ENCODE measurements at regions not wholly inside any gene's neighbourhood (a gene's known extent, or its start where the extent isn't known, plus 50 kb on each side); places are given as distances from the start of the nearest gene placed in this dataset.

- no peaks in the 10 kb centered on the region for H3K4me1 ChIP-seq (ENCODE audit: control insufficient read depth, insufficient read depth, low read length)
- no peaks in the 10 kb centered on the region for H3K27me3 ChIP-seq (ENCODE audit: control insufficient read depth, insufficient read depth, low read length)
- H3K4me3 ChIP-seq (ENCODE audit: low read length): no peak overlapping the region
- no peak overlapping the region for H3K27ac ChIP-seq (ENCODE audit: low read depth, low read length)
- H3K9ac ChIP-seq (ENCODE audit: low read length): no peak overlapping the region
- no peaks in the 10 kb centered on the region for H3K36me3 ChIP-seq (ENCODE audit: control insufficient read depth, insufficient read depth, low read length)
These were observed 137.7 kb upstream of the HDAC4 start for GRCh38 chr2:239538357-239539052.

- Histone ChIP-seq H3K36me3 (ENCODE audit: control insufficient read depth, insufficient read depth, low read length) (no peaks in the 10 kb centered on the region), H3K27me3 (ENCODE audit: control insufficient read depth, insufficient read depth, low read length) (no peaks in the 10 kb centered on the region)
These were observed 137.0 kb upstream of the HDAC4 start for GRCh38 chr2:239537633-239538356.

GRCh38 chr2:239536186-239536585 is 135.4 kb upstream of the HDAC4 start:
- H3K27ac ChIP-seq (ENCODE audit: low read depth, low read length): no peak overlapping the region
- H3K27me3 ChIP-seq (ENCODE audit: control insufficient read depth, insufficient read depth, low read length): no peaks in the 10 kb centered on the region

More at GRCh38 chr2:239537633-239538356, 137.0 kb upstream of the HDAC4 start:
- no peak overlapping the region for H3K9ac ChIP-seq (ENCODE audit: low read length)
- no peak overlapping the region for H3K27ac ChIP-seq (ENCODE audit: low read depth, low read length)
- H3K4me3 ChIP-seq (ENCODE audit: low read length): no peak overlapping the region
- no peaks in the 10 kb centered on the region for H3K4me1 ChIP-seq (ENCODE audit: control insufficient read depth, insufficient read depth, low read length)

GRCh38 chr2:239535413-239536144 is 134.8 kb upstream of the HDAC4 start:
- Histone ChIP-seq H3K36me3 (ENCODE audit: control insufficient read depth, insufficient read depth, low read length) (no peaks in the 10 kb centered on the region), H3K27me3 (ENCODE audit: control insufficient read depth, insufficient read depth, low read length) (no peaks in the 10 kb centered on the region), H3K4me1 (ENCODE audit: control insufficient read depth, insufficient read depth, low read length) (no peaks in the 10 kb centered on the region), H3K9ac (ENCODE audit: low read length) (no peak overlapping the region), H3K27ac (ENCODE audit: low read depth, low read length) (no peak overlapping the region), H3K4me3 (ENCODE audit: low read length) (no peak overlapping the region)

More at GRCh38 chr2:239536186-239536585, 135.4 kb upstream of the HDAC4 start:
- H3K4me3 ChIP-seq (ENCODE audit: low read length): no peak overlapping the region
- H3K36me3 ChIP-seq (ENCODE audit: control insufficient read depth, insufficient read depth, low read length): no peaks in the 10 kb centered on the region
- no peak overlapping the region for H3K9ac ChIP-seq (ENCODE audit: low read length)
- no peaks in the 10 kb centered on the region for H3K4me1 ChIP-seq (ENCODE audit: control insufficient read depth, insufficient read depth, low read length)

- Histone ChIP-seq H3K4me3 (ENCODE audit: low read length) (no peak overlapping the region), H3K9ac (ENCODE audit: low read length) (no peak overlapping the region), H3K27me3 (ENCODE audit: control insufficient read depth, insufficient read depth, low read length) (no peaks in the 10 kb centered on the region), H3K36me3 (ENCODE audit: control insufficient read depth, insufficient read depth, low read length) (no peaks in the 10 kb centered on the region), H3K27ac (ENCODE audit: low read depth, low read length) (no peak overlapping the region), H3K4me1 (ENCODE audit: control insufficient read depth, insufficient read depth, low read length) (no peaks in the 10 kb centered on the region)
These were observed 134.0 kb upstream of the HDAC4 start for GRCh38 chr2:239534581-239535412.

GRCh38 chr2:239533569-239534316 is 132.9 kb upstream of the HDAC4 start:
- Histone ChIP-seq H3K27me3 (ENCODE audit: control insufficient read depth, insufficient read depth, low read length) (no peaks in the 10 kb centered on the region), H3K27ac (ENCODE audit: low read depth, low read length) (no peak overlapping the region), H3K9ac (ENCODE audit: low read length) (no peak overlapping the region), H3K36me3 (ENCODE audit: control insufficient read depth, insufficient read depth, low read length) (no peaks in the 10 kb centered on the region), H3K4me3 (ENCODE audit: low read length) (no peak overlapping the region), H3K4me1 (ENCODE audit: control insufficient read depth, insufficient read depth, low read length) (no peaks in the 10 kb centered on the region)

GRCh38 chr2:239532859-239533258 is 132.0 kb upstream of the HDAC4 start:
- Histone ChIP-seq H3K4me1 (ENCODE audit: control insufficient read depth, insufficient read depth, low read length) (no peaks in the 10 kb centered on the region), H3K27ac (ENCODE audit: low read depth, low read length) (no peak overlapping the region), H3K36me3 (ENCODE audit: control insufficient read depth, insufficient read depth, low read length) (no peaks in the 10 kb centered on the region), H3K27me3 (ENCODE audit: control insufficient read depth, insufficient read depth, low read length) (no peaks in the 10 kb centered on the region), H3K9ac (ENCODE audit: low read length) (no peak overlapping the region), H3K4me3 (ENCODE audit: low read length) (no peak overlapping the region)

GRCh38 chr2:239532250-239532649 is 131.4 kb upstream of the HDAC4 start:
- Histone ChIP-seq H3K36me3 (ENCODE audit: control insufficient read depth, insufficient read depth, low read length) (no peaks in the 10 kb centered on the region), H3K4me3 (ENCODE audit: low read length) (no peak overlapping the region), H3K27ac (ENCODE audit: low read depth, low read length) (no peak overlapping the region), H3K9ac (ENCODE audit: low read length) (no peak overlapping the region), H3K27me3 (ENCODE audit: control insufficient read depth, insufficient read depth, low read length) (no peaks in the 10 kb centered on the region), H3K4me1 (ENCODE audit: control insufficient read depth, insufficient read depth, low read length) (no peaks in the 10 kb centered on the region)

- H3K36me3 ChIP-seq (ENCODE audit: control insufficient read depth, insufficient read depth, low read length): no peaks in the 10 kb centered on the region
- no peaks in the 10 kb centered on the region for H3K4me1 ChIP-seq (ENCODE audit: control insufficient read depth, insufficient read depth, low read length)
- no peak overlapping the region for H3K27ac ChIP-seq (ENCODE audit: low read depth, low read length)
- no peak overlapping the region for H3K9ac ChIP-seq (ENCODE audit: low read length)
- no peak overlapping the region for H3K4me3 ChIP-seq (ENCODE audit: low read length)
- H3K27me3 ChIP-seq (ENCODE audit: control insufficient read depth, insufficient read depth, low read length): no peaks in the 10 kb centered on the region
These were observed 130.8 kb upstream of the HDAC4 start for GRCh38 chr2:239531456-239532241.

GRCh38 chr2:239530749-239531316 is 130.0 kb upstream of the HDAC4 start:
- H3K9ac ChIP-seq (ENCODE audit: low read length): no peak overlapping the region
- H3K27me3 ChIP-seq (ENCODE audit: control insufficient read depth, insufficient read depth, low read length): no peaks in the 10 kb centered on the region
- no peaks in the 10 kb centered on the region for H3K4me1 ChIP-seq (ENCODE audit: control insufficient read depth, insufficient read depth, low read length)
- H3K4me3 ChIP-seq (ENCODE audit: low read length): no peak overlapping the region
- H3K36me3 ChIP-seq (ENCODE audit: control insufficient read depth, insufficient read depth, low read length): no peaks in the 10 kb centered on the region
- H3K27ac ChIP-seq (ENCODE audit: low read depth, low read length): no peak overlapping the region

Measured in rectal smooth muscle tissue (tissue), 1 donor.